HCT116 (cell line): ENCODE measurements at regions not wholly inside any gene's neighbourhood (a gene's known extent, or its start where the extent isn't known, plus 50 kb on each side); places are given as distances from the start of the nearest gene placed in this dataset.

Experiments
- ATAC-seq: fragments of 200-7000 bp; cut with Tn5 transposase; 2 replicates; pipeline ENCODE4 v1.9.1; 2020; ENCODE audit warnings: mild to moderate bottlenecking, moderate library complexity
- BruUV-seq: library from RNA; stranded (reverse); fragments of 400-500 nt; replicated peaks from 2 replicates; lab custom pipeline; 2021; lab: Mats Ljungman, UMichigan
- CTCF ChIA-PET: fragments of 300-600 bp; sonication (Branson Sonifier 250); formaldehyde crosslinking; loops from one replicate; lab custom pipeline; 2021; ENCODE audit warnings: antibody characterized with exemption; lab: Charles Lee
- POLR2A ChIA-PET: fragments of 300-600, 350-600 bp; sonication (Branson Sonifier 250); formaldehyde crosslinking; loops from one replicate; lab custom pipeline; 2021; ENCODE audit warnings: antibody characterized with exemption; lab: Charles Lee
- RAD21 ChIA-PET, 2 experiments: fragments of 300-600 bp; sonication (Branson Sonifier 250); formaldehyde crosslinking; loops; one replicate each; lab custom pipeline; 2023; ENCODE audit warnings: low total read pairs in 2 of 2; ENCODE audit not compliant: uncharacterized antibody in 2 of 2, unreplicated experiment in 2 of 2, low non-redundant PET in 1 of 2; lab: Charles Lee
- DNase-seq: peaks from one replicate; pipeline ENCODE4 v3.0.0-alpha.2; 2010; ENCODE audit warnings: low read depth, low spot score
- H2AFZ ChIP-seq: fragments of 200-600 bp; shearing (Covaris generic), sonication (generic); 2 replicates; pipeline ENCODE4 v1.6.1; 2017; ENCODE audit warnings: low read depth, mixed run types, mixed read lengths, antibody characterized with exemption, low read length; ENCODE audit not compliant: poor library complexity, severe bottlenecking
- H3K27ac ChIP-seq: 2 replicates; pipeline ENCODE4 v1.5.1; 2012; ENCODE audit warnings: low read depth, low read length
- H3K27me3 ChIP-seq: fragments of 200-600 bp; sonication (generic); 2 replicates; pipeline ENCODE4 v1.6.1; 2016; ENCODE audit warnings: mixed run types, low read length, mixed read lengths; ENCODE audit not compliant: insufficient read depth
- H3K36me3 ChIP-seq, 2 experiments: fragments of 200-500 bp in 1 of 2; fragments of 200-600 bp in 1 of 2; sonication (Bioruptor generic) in 1 of 2; sonication (generic) in 1 of 2; 2 replicates each; pipeline versions ENCODE4 v1.5.1 to v1.6.1; 2014 to 2016; ENCODE audit warnings: low read length in 2 of 2, inconsistent platforms in 1 of 2, mixed read lengths in 1 of 2, mixed run types in 1 of 2; ENCODE audit not compliant: insufficient read depth in 2 of 2, control insufficient read depth in 1 of 2
- H3K4me1 ChIP-seq, 2 experiments: fragments of 200-600 bp in 1 of 2; sonication (generic) in 1 of 2; 2 replicates each; pipeline versions ENCODE4 v1.5.1 to v1.6.1; 2012 to 2017; ENCODE audit warnings: low read length in 2 of 2, inconsistent platforms in 1 of 2, mild to moderate bottlenecking in 1 of 2, mixed read lengths in 1 of 2, mixed run types in 1 of 2, moderate library complexity in 1 of 2; ENCODE audit not compliant: insufficient read depth in 2 of 2, control insufficient read depth in 1 of 2
- H3K4me2 ChIP-seq: fragments of 200-600 bp; sonication (generic); 2 replicates; pipeline ENCODE4 v1.6.1; 2017; ENCODE audit warnings: mixed run types, low read length, mixed read lengths
- H3K4me3 ChIP-seq, 2 experiments: fragments of 200-600 bp in 1 of 2; sonication (generic) in 1 of 2; replicated peaks in 1 of 2; 2 replicates each; pipeline ENCODE4 v1.5.1; 2011 to 2016; ENCODE audit warnings: low read length in 2 of 2, control low read depth in 1 of 2, low read depth in 1 of 2, mild to moderate bottlenecking in 1 of 2, mixed read lengths in 1 of 2, mixed run types in 1 of 2
- H3K79me2 ChIP-seq: fragments of 200-600 bp; sonication (generic); 2 replicates; pipeline ENCODE4 v1.6.1; 2017; ENCODE audit warnings: mild to moderate bottlenecking, mixed run types, low read length, moderate library complexity, mixed read lengths; ENCODE audit not compliant: insufficient read depth
- H3K9ac ChIP-seq: fragments of 200-600 bp; sonication (generic); 2 replicates; pipeline ENCODE4 v1.6.1; 2016; ENCODE audit warnings: low read length, mixed read lengths
- H3K9me2 ChIP-seq: fragments of 200-600 bp; sonication (generic), shearing (Covaris generic); 2 replicates; pipeline ENCODE4 v1.6.1; 2017; ENCODE audit warnings: mixed run types, mild to moderate bottlenecking, moderate library complexity; ENCODE audit not compliant: insufficient read depth
- H3K9me3 ChIP-seq, 2 experiments: fragments of 200-500 bp in 1 of 2; fragments of 200-600 bp in 1 of 2; sonication (Bioruptor generic) in 1 of 2; sonication (generic) in 1 of 2; 2 replicates each; pipeline ENCODE4 v1.6.1; 2014 to 2017; ENCODE audit warnings: low read length in 2 of 2, mixed read lengths in 2 of 2, inconsistent platforms in 1 of 2, low read depth in 1 of 2, mild to moderate bottlenecking in 1 of 2, mixed run types in 1 of 2, moderate library complexity in 1 of 2; ENCODE audit not compliant: control insufficient read depth in 1 of 2, insufficient read depth in 1 of 2
- H4K20me1 ChIP-seq: fragments of 200-600 bp; sonication (generic), shearing (Covaris generic); 2 replicates; pipeline ENCODE4 v1.6.1; 2017; ENCODE audit warnings: mixed run types, mild to moderate bottlenecking, moderate library complexity; ENCODE audit not compliant: insufficient read depth
- ATF3 ChIP-seq: IDR thresholded peaks from 2 replicates; pipeline ENCODE4 v1.6.1; 2012
- CEBPB ChIP-seq: IDR thresholded peaks from 2 replicates; pipeline ENCODE4 v1.6.1; 2012; ENCODE audit warnings: low read depth
- CTCF ChIP-seq, 3 experiments: fragments of 200-600 bp in 1 of 3; sonication (generic) in 1 of 3; IDR thresholded peaks in 2 of 3; conservative IDR thresholded peaks in 1 of 3; 2 replicates each; pipeline ENCODE4 v1.5.1; 2012 to 2017; ENCODE audit warnings: low read depth in 2 of 3, low read length in 2 of 3, antibody characterized with exemption in 1 of 3, borderline replicate concordance in 1 of 3, control low read depth in 1 of 3, mild to moderate bottlenecking in 1 of 3, mixed read lengths in 1 of 3, mixed run types in 1 of 3, moderate library complexity in 1 of 3; ENCODE audit not compliant: insufficient read depth in 1 of 3
- EGR1 ChIP-seq: IDR thresholded peaks from 2 replicates; pipeline ENCODE4 v1.6.1; 2012; ENCODE audit warnings: low read depth
- ELF1 ChIP-seq: IDR thresholded peaks from 2 replicates; pipeline ENCODE4 v1.6.1; 2012; ENCODE audit warnings: low read depth, borderline replicate concordance
- EZH2 ChIP-seq: fragments of 200-600 bp; sonication (generic); IDR thresholded peaks from 2 replicates; pipeline ENCODE4 v1.6.1; 2017; ENCODE audit warnings: antibody characterized with exemption, mixed run types
- SP1 ChIP-seq: IDR thresholded peaks from 2 replicates; pipeline ENCODE4 v1.6.1; 2012; ENCODE audit warnings: low read depth
- SRF ChIP-seq: IDR thresholded peaks from 2 replicates; pipeline ENCODE4 v1.6.1; 2012; ENCODE audit warnings: low read depth
- YY1 ChIP-seq: IDR thresholded peaks from 2 replicates; pipeline ENCODE4 v1.6.1; 2011; ENCODE audit warnings: low read length, low read depth, moderate library complexity, mild to moderate bottlenecking; ENCODE audit not compliant: insufficient replicate concordance; ENCODE audit errors: extremely low read depth
- ZBTB33 ChIP-seq: IDR thresholded peaks from 2 replicates; pipeline ENCODE4 v1.6.1; 2011; ENCODE audit warnings: mild to moderate bottlenecking, low read length, moderate library complexity; ENCODE audit not compliant: insufficient replicate concordance; ENCODE audit errors: extremely low read depth
- ZFX ChIP-seq: fragments of 450-650 bp; IDR thresholded peaks from 2 replicates; pipeline ENCODE4 v1.6.1; 2017
- intact Hi-C: fragments of 100-400 bp; cut with micrococcal nuclease; formaldehyde crosslinking; loops from 2 replicates; pipeline ENCODE4 v1.10.0; 2022

DNA sequence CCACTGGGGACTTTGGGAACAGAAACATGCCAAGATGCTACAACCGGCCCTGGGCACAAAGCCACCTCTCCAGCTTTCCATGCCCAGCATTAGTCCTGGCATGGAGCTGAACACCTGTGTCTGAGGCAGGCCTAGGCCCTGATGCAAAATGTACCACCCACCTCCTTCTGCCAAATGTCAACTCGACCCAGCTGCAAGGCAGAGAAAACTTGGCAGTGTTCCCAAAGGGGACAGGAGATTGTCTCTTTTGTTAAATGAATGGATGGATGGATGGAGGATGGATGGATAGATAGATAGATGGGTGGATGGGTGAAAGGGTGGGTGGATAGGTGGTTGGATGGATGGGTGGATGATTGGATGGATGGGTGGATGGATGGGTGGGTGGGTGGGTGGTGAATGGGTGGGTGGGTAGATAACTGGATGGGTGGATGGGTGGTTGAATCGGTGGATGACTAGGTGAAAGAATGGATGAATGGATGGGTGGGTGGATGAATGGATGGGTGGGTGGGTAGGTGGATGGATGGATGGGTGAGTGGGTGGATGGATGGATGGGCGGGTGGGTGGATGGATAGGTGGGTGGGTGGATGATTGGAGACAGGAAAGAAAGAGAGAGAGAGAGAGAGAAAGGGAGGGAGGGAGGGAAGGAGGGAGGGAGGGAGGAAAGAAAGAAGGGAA lies 73.4 kb upstream of the TNRC6C start:
- H3K79me2 ChIP-seq, result no peaks in the 10 kb centered on the region
- ChIA-PET POLR2A (no interaction called here), CTCF (no interaction called here), RAD21 (no interaction called here)
- TF ChIP-seq ZFX, result no peak
- TF ChIP-seq ATF3, result no peak
- TF ChIP-seq ZBTB33, result no peak
- TF ChIP-seq ELF1, result no peak
- TF ChIP-seq EZH2, result no peak
- no peak for TF ChIP-seq SRF
- TF ChIP-seq CTCF (IDR thresholded peaks at IDR 0.05 in 2 of 3, conservative IDR thresholded peaks at IDR 0.05 in 1 of 3; ENCODE audit: borderline replicate concordance in 1 of 3, insufficient read depth in 1 of 3, low read depth in 2 of 3, low read length in 2 of 3), result no peak
- no peak for TF ChIP-seq YY1
- no peak for TF ChIP-seq CEBPB
- no peak for TF ChIP-seq SP1
- TF ChIP-seq EGR1, result no peak
- H3K9me3 ChIP-seq, result no peaks in the 10 kb centered on the region
- H3K9me2 ChIP-seq, result no peaks in the 10 kb centered on the region
- H3K4me1 ChIP-seq, result peaks cover 0 to 13% of the 10 kb centered on the region in 2 experiments; a peak in 1 of 4 replicates
- ATAC-seq (no peak), DNase-seq (no peak)
- no peaks in the 10 kb centered on the region for H3K36me3 ChIP-seq
- intact Hi-C loops, result no loop called here
- no peak overlapping the region for H3K4me3 ChIP-seq
- H3K4me2 ChIP-seq, result no peak overlapping the region
- no TSS peak for BruUV-seq
- no peak overlapping the region for H2AFZ ChIP-seq
- H3K27ac ChIP-seq, result no peak overlapping the region
- H3K9ac ChIP-seq, result no peak overlapping the region
- no peaks in the 10 kb centered on the region for H4K20me1 ChIP-seq
- peaks cover 43% of the 10 kb centered on the region for H3K27me3 ChIP-seq
